Vagina (tissue), 2 donors: ENCODE measurements at regions not wholly inside any gene's neighbourhood (a gene's known extent, or its start where the extent isn't known, plus 50 kb on each side); places are given as distances from the start of the nearest gene placed in this dataset.

Experiments used
- DNase-seq, 2 donors: peaks; one replicate each; pipeline ENCODE4 v3.0.0-alpha.2; 2017; ENCODE audit errors: extremely low spot score in 2 of 2
- H3K27ac ChIP-seq: fragments of 200-600 bp; sonication (generic); one replicate; pipeline ENCODE4 v1.5.1; 2019
- H3K27me3 ChIP-seq: fragments of 200-600 bp; sonication (generic); one replicate; pipeline ENCODE4 v1.5.1; 2019
- H3K36me3 ChIP-seq, 2 donors: fragments of 200-600 bp; sonication (generic); one replicate each; pipeline ENCODE4 v1.5.1; 2017 to 2019
- H3K4me1 ChIP-seq: fragments of 200-600 bp; sonication (generic); one replicate; pipeline ENCODE4 v1.5.1; 2019
- H3K4me3 ChIP-seq, 2 donors: fragments of 200-600 bp; sonication (generic); 1 replicate in 1 of 2; 2 replicates in 1 of 2; pipeline ENCODE4 v1.5.1; 2016 to 2019
- H3K9me3 ChIP-seq: fragments of 200-600 bp; sonication (generic); one replicate; pipeline ENCODE4 v1.5.1; 2019
- POLR2A ChIP-seq, 2 donors: fragments of 450-650 bp; IDR thresholded peaks; one replicate each; pipeline ENCODE4 v1.6.1; 2017; ENCODE audit warnings: antibody characterized with exemption in 2 of 2, mild to moderate bottlenecking in 2 of 2, moderate library complexity in 2 of 2
- POLR2AphosphoS5 ChIP-seq, 2 donors: sonication (generic); formaldehyde crosslinking; IDR thresholded peaks; one replicate each; pipeline ENCODE4 v1.9.0; 2017; ENCODE audit warnings: antibody characterized with exemption in 2 of 2, mild to moderate bottlenecking in 2 of 2, low read depth in 1 of 2; ENCODE audit not compliant: insufficient read depth in 1 of 2
- intact Hi-C: fragments of 100-400 bp; cut with DNase I; formaldehyde crosslinking; loops from one replicate; pipeline ENCODE4 v1.15.1; 2023
- TF ChIP-seq, protein P1 (sequence below), 3 experiments: fragments of 450-650 bp in 2 of 3; fragments of 200-600 bp in 1 of 3; sonication (generic) in 1 of 3; IDR thresholded peaks; one replicate each; pipeline ENCODE4 v1.5.1; 2017 to 2019; ENCODE audit warnings: antibody characterized with exemption in 3 of 3, mild to moderate bottlenecking in 2 of 3, moderate library complexity in 2 of 3

GRCh38 chr5:39513236-39513635, 88.5 kb upstream of the DAB2 start:
- intact Hi-C loops = no loop called here
- TF ChIP-seq, protein P1, sequence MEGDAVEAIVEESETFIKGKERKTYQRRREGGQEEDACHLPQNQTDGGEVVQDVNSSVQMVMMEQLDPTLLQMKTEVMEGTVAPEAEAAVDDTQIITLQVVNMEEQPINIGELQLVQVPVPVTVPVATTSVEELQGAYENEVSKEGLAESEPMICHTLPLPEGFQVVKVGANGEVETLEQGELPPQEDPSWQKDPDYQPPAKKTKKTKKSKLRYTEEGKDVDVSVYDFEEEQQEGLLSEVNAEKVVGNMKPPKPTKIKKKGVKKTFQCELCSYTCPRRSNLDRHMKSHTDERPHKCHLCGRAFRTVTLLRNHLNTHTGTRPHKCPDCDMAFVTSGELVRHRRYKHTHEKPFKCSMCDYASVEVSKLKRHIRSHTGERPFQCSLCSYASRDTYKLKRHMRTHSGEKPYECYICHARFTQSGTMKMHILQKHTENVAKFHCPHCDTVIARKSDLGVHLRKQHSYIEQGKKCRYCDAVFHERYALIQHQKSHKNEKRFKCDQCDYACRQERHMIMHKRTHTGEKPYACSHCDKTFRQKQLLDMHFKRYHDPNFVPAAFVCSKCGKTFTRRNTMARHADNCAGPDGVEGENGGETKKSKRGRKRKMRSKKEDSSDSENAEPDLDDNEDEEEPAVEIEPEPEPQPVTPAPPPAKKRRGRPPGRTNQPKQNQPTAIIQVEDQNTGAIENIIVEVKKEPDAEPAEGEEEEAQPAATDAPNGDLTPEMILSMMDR (IDR thresholded peaks at IDR 0.05) = no peak
- TF ChIP-seq POLR2A (IDR thresholded peaks at IDR 0.05) = no peak
- TF ChIP-seq POLR2AphosphoS5 (IDR thresholded peaks at IDR 0.05; ENCODE audit: insufficient read depth in 1 of 2, low read depth in 1 of 2) = no peak
- DNase-seq = no peak

DNA sequence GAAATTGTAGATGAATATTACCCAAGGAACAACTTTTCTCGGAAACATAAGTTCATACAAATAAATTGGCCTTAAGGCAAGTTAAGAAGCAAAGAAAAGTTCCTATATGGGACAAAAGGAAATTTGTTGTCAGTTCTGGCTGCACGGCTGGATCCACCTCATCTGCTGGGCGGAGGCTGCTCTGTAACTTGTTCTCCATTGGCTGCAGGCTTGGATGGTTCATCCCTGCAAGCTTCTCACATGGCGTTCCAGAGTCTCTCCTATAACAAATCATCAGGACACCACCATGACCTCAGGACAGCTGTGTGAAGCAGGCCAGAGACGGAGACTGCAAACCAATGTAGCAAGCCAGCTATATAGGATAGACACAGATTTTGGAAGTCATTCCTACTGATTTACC, 81.4 kb upstream of the DAB2 start:
- no peak for TF ChIP-seq POLR2A (IDR thresholded peaks at IDR 0.05)
- TF ChIP-seq, protein P1 (IDR thresholded peaks at IDR 0.05) = no peak
- TF ChIP-seq POLR2AphosphoS5 (IDR thresholded peaks at IDR 0.05; ENCODE audit: insufficient read depth in 1 of 2, low read depth in 1 of 2) = no peak
- peaks cover 5% of the 10 kb centered on the region for H3K4me1 ChIP-seq
- no peaks in the 10 kb centered on the region for H3K9me3 ChIP-seq
- DNase-seq = no peak
- H3K36me3 ChIP-seq = no peaks in the 10 kb centered on the region
- no peaks in the 10 kb centered on the region for H3K27me3 ChIP-seq
- intact Hi-C loops = no loop called here
- no peak overlapping the region for H3K27ac ChIP-seq
- H3K4me3 ChIP-seq = no peak overlapping the region

More at GRCh38 chr5:39513236-39513635, 88.5 kb upstream of the DAB2 start:
- no peak overlapping the region for H3K27ac ChIP-seq
- H3K4me1 ChIP-seq = no peaks in the 10 kb centered on the region
- H3K9me3 ChIP-seq = no peaks in the 10 kb centered on the region
- no peaks in the 10 kb centered on the region for H3K36me3 ChIP-seq
- no peaks in the 10 kb centered on the region for H3K27me3 ChIP-seq
- H3K4me3 ChIP-seq = no peak overlapping the region

DNA sequence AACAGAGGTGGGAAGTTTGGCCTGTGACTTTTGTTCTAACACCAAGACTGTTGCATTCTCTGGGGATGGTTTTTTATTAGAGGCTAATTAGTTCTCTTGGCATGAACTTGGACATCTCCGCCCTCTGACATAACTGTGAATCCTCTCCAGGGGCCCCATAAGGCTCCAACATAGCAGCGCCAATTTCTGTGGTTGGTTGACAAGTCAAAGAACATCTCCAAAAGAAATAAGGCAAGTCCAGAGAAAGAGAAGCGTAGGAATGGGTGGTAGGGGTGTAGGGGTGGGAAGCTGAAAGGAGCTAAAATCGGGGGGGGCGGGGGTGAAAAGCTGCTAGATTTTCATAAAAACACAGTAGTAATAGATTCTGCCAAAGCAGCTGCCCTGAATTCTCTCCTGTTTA, 81.0 kb upstream of the DAB2 start:
- TF ChIP-seq POLR2A (IDR thresholded peaks at IDR 0.05) (no peak), POLR2AphosphoS5 (IDR thresholded peaks at IDR 0.05; ENCODE audit: insufficient read depth in 1 of 2, low read depth in 1 of 2) (no peak)
- TF ChIP-seq, protein P1 (IDR thresholded peaks at IDR 0.05) = no peak
- Histone ChIP-seq H3K27me3 (no peaks in the 10 kb centered on the region), H3K4me3 (no peak overlapping the region), H3K36me3 (no peaks in the 10 kb centered on the region), H3K9me3 (no peaks in the 10 kb centered on the region), H3K4me1 (peaks cover 5% of the 10 kb centered on the region), H3K27ac (no peak overlapping the region)
- DNase-seq = no peak
- intact Hi-C loops = no loop called here

- Histone ChIP-seq H3K27ac (no peak overlapping the region), H3K36me3 (no peaks in the 10 kb centered on the region), H3K4me1 (peaks cover 5% of the 10 kb centered on the region), H3K4me3 (no peak overlapping the region), H3K27me3 (no peaks in the 10 kb centered on the region), H3K9me3 (no peaks in the 10 kb centered on the region)
- TF ChIP-seq POLR2AphosphoS5 (IDR thresholded peaks at IDR 0.05; ENCODE audit: insufficient read depth in 1 of 2, low read depth in 1 of 2) = no peak
- TF ChIP-seq, protein P1 (IDR thresholded peaks at IDR 0.05) = no peak
- intact Hi-C loops = no loop called here
- no peak for DNase-seq
Measured at GRCh38 chr5:39505363-39505762, 80.6 kb upstream of the DAB2 start.

GRCh38 chr5:39503155-39503554, 78.4 kb upstream of the DAB2 start:
- H3K4me3 ChIP-seq = no peak overlapping the region
- H3K36me3 ChIP-seq = no peaks in the 10 kb centered on the region
- peaks cover 5% of the 10 kb centered on the region for H3K4me1 ChIP-seq
- TF ChIP-seq, protein P1 (IDR thresholded peaks at IDR 0.05) = no peak
- TF ChIP-seq POLR2AphosphoS5 (IDR thresholded peaks at IDR 0.05; ENCODE audit: insufficient read depth in 1 of 2, low read depth in 1 of 2) (no peak), POLR2A (IDR thresholded peaks at IDR 0.05) (no peak)
- intact Hi-C loops = no loop called here
- DNase-seq = peak in 1 of 2 donors; percentile 93
- no peak overlapping the region for H3K27ac ChIP-seq
- no peaks in the 10 kb centered on the region for H3K27me3 ChIP-seq
- H3K9me3 ChIP-seq = no peaks in the 10 kb centered on the region
